Lung (tissue), 11 donors: ENCODE measurements at regions not wholly inside any gene's neighbourhood (a gene's known extent, or its start where the extent isn't known, plus 50 kb on each side); places are given as distances from the start of the nearest gene placed in this dataset.

Source experiments
- ATAC-seq: fragments of 200-7000 bp; cut with Tn5 transposase; one replicate; pipeline ENCODE4 v1.9.1; 2020; ENCODE audit warnings: moderate number of reproducible peaks; ENCODE audit not compliant: insufficient read depth, low FRiP score
- DNase-seq, 3 donors: peaks; one replicate each; pipeline ENCODE4 v3.0.0-alpha.2; 2013 to 2017
- H3K27ac ChIP-seq, 2 donors: one replicate each; pipeline ENCODE4 v1.5.1; 2013; ENCODE audit warnings: mild to moderate bottlenecking in 2 of 2, moderate library complexity in 2 of 2, control low read depth in 1 of 2, inconsistent platforms in 1 of 2, low read depth in 1 of 2, low read length in 1 of 2
- H3K27me3 ChIP-seq, 3 donors: one replicate each; pipeline ENCODE4 v1.5.1; 2013; ENCODE audit warnings: low read length in 2 of 3; ENCODE audit not compliant: control insufficient read depth in 3 of 3, insufficient read depth in 3 of 3
- H3K36me3 ChIP-seq, 4 donors: one replicate each; pipeline ENCODE4 v1.5.1; 2013; ENCODE audit warnings: low read length in 4 of 4, mild to moderate bottlenecking in 1 of 4, moderate library complexity in 1 of 4; ENCODE audit not compliant: control insufficient read depth in 4 of 4, insufficient read depth in 4 of 4
- H3K4me1 ChIP-seq, 5 donors: one replicate each; pipeline ENCODE4 v1.5.1; 2013; ENCODE audit warnings: low read length in 5 of 5, mild to moderate bottlenecking in 2 of 5, moderate library complexity in 1 of 5; ENCODE audit not compliant: control insufficient read depth in 5 of 5, insufficient read depth in 5 of 5
- H3K4me3 ChIP-seq: one replicate; pipeline ENCODE4 v1.5.1; 2013; ENCODE audit warnings: mild to moderate bottlenecking, control low read depth, moderate library complexity
- H3K9ac ChIP-seq, 2 donors: one replicate each; pipeline ENCODE4 v1.5.1; 2013; ENCODE audit warnings: low read length in 2 of 2, control low read depth in 1 of 2; ENCODE audit not compliant: insufficient read depth in 1 of 2
- H3K9me3 ChIP-seq, 4 donors: one replicate each; pipeline ENCODE4 v1.5.1; 2013; ENCODE audit warnings: low read length in 3 of 4, mild to moderate bottlenecking in 1 of 4, moderate library complexity in 1 of 4; ENCODE audit not compliant: control insufficient read depth in 4 of 4, insufficient read depth in 3 of 4
- WGBS, 2 donors: extraction: QIAGEN DNeasy Blood & Tissue Kit; methylation state at CpG; one replicate each; pipeline ENCODE4 v1.1.7; 2013; 5-methylcytosine and 5-hydroxymethylcytosine counted together
- TF ChIP-seq, protein P1 (sequence below): IDR thresholded peaks from 2 replicates; pipeline ENCODE4 v1.5.1; 2012; ENCODE audit warnings: mild to moderate bottlenecking; ENCODE audit errors: control extremely low read depth, extremely low read depth
- donor health status: control.
- donor health status: control.
- donor health status: Bipolar disorder and iron deficiency.
- donor health status: healthy.
- donor health status: DM: yes; HTN: yes; CAD: no.

DNA sequence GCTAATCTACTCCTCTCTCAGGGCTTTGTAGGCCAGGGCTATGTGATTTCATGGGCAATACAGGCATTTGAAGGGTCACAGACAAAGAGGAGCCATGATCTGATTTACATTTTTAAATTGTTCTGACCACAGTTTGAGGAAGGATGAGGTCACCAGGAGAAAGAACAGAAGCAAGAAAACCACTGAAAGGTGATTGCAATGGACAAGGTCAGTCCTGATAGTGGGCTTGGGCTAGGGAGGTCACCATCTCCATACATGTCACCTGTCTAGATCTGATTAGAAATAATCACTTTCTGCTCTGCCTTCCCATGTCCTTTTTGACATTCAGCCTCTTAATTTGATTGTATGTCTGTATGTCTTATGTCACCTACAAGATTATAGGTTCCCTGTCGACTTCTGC, 248.9 kb upstream of the CWC22 start:
- H3K27me3 ChIP-seq = no peaks in the 10 kb centered on the region
- H3K36me3 ChIP-seq = no peaks in the 10 kb centered on the region
- H3K4me1 ChIP-seq = no peaks in the 10 kb centered on the region
- DNase-seq (no peak), ATAC-seq (no peak)
- H3K4me3 ChIP-seq = no peak overlapping the region
- TF ChIP-seq, protein P1, sequence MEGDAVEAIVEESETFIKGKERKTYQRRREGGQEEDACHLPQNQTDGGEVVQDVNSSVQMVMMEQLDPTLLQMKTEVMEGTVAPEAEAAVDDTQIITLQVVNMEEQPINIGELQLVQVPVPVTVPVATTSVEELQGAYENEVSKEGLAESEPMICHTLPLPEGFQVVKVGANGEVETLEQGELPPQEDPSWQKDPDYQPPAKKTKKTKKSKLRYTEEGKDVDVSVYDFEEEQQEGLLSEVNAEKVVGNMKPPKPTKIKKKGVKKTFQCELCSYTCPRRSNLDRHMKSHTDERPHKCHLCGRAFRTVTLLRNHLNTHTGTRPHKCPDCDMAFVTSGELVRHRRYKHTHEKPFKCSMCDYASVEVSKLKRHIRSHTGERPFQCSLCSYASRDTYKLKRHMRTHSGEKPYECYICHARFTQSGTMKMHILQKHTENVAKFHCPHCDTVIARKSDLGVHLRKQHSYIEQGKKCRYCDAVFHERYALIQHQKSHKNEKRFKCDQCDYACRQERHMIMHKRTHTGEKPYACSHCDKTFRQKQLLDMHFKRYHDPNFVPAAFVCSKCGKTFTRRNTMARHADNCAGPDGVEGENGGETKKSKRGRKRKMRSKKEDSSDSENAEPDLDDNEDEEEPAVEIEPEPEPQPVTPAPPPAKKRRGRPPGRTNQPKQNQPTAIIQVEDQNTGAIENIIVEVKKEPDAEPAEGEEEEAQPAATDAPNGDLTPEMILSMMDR = no peak
- no peaks in the 10 kb centered on the region for H3K9me3 ChIP-seq
- no peak overlapping the region for H3K9ac ChIP-seq
- no peak overlapping the region for H3K27ac ChIP-seq
- WGBS, 2 donors = 82 to 89% methylated on average over 1 of the region's 1 CpG

DNA sequence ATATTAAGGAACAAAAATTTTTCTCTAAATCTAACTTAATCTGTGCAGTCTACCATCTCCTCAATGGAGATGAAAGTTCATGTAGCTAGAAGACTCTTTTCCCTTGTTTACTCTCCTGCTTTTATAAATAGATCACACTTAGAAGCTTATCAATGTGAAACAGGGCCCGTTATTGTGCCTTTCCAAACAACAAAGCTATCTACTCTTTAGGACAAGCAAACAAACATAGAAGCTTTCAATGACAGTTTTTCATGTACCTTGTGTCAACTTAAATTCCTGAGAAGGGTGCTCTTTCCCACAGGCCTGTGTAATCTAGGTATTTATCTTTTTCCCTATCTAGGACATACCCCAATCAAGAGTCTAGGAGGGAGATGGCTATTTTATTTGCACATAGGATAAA, 247.8 kb upstream of the CWC22 start:
- Histone ChIP-seq H3K9me3 (no peaks in the 10 kb centered on the region), H3K9ac (no peak overlapping the region), H3K36me3 (no peaks in the 10 kb centered on the region), H3K4me3 (no peak overlapping the region), H3K27ac (no peak overlapping the region), H3K4me1 (no peaks in the 10 kb centered on the region), H3K27me3 (no peaks in the 10 kb centered on the region)
- TF ChIP-seq, protein P1 = no peak
- no peak for DNase-seq
- WGBS, 2 donors = 28 to 62% methylated on average over 1 of the region's 1 CpG
- no peak for ATAC-seq

DNA sequence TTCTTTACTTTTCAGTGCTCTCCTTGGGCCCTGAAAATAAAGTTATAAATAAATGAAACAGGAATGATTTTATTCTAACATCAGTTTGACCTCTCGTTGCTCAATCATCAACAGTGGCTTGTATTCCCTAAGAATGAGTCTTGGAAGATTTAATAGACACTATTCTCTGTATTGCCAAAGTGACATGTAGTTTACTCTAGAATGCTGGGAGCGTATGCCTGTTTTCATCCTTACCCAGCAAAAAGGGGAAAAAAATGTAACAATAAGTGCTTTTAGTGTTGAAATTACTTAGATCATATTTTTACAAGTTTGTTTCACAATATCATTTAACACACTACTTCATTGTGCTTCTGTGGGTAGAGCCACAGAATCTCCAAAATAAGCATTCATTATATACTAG, 240.6 kb upstream of the CWC22 start:
- no peak for ATAC-seq
- 67 to 81% methylated on average over 2 of the region's 2 CpGs for WGBS, 2 donors
- DNase-seq = no peak

DNA sequence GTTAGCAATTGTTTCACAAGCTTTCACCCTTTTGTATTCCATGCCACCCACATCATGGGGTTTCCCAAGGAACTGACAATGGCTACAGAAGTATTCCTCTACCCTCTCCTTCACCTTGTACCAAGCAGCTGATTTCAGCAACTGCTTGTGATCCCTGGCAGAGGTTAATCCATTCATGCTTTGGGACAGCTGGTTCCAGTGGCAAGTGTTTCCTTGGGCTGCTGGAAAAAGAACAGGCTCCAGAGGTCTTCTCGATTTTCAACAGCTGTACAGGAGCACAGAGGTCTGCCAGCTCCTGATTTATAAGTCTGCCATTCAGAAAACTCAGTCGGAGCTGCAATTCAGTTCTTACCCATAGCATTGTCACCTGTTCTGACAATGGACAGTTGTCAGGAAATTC, 239.2 kb upstream of the CWC22 start:
- ATAC-seq (no peak), DNase-seq (no peak)
- TF ChIP-seq, protein P1 = no peak
- Histone ChIP-seq H3K4me3 (no peak overlapping the region), H3K9ac (no peak overlapping the region), H3K36me3 (no peaks in the 10 kb centered on the region), H3K9me3 (no peaks in the 10 kb centered on the region), H3K4me1 (no peaks in the 10 kb centered on the region), H3K27me3 (peaks cover 0 to 3% (median 0%) of the 10 kb centered on the region in 3 donors), H3K27ac (no peak overlapping the region)
- WGBS, 2 donors = 49 to 62% methylated on average over 2 of the region's 2 CpGs

More for the DNA sequence above, 240.6 kb upstream of the CWC22 start:
- H3K27me3 ChIP-seq = peaks cover 0 to 3% (median 0%) of the 10 kb centered on the region in 3 donors
- H3K9me3 ChIP-seq = no peaks in the 10 kb centered on the region
- H3K4me1 ChIP-seq = no peaks in the 10 kb centered on the region
- H3K9ac ChIP-seq = no peak overlapping the region
- H3K4me3 ChIP-seq = no peak overlapping the region
- no peak overlapping the region for H3K27ac ChIP-seq
- no peaks in the 10 kb centered on the region for H3K36me3 ChIP-seq
- TF ChIP-seq, protein P1 = no peak
